B cell (primary cell): ENCODE measurements at regions not wholly inside any gene's neighbourhood (a gene's known extent, or its start where the extent isn't known, plus 50 kb on each side); places are given as distances from the start of the nearest gene placed in this dataset.

ENCODE experiments used
- ATAC-seq: fragments of 200-7000 bp; cut with Tn5 transposase; one replicate; pipeline ENCODE4 v1.10.0; 2021; ENCODE audit warnings: low read depth, mild to moderate bottlenecking, moderate number of reproducible peaks, moderate library complexity
- CTCF ChIA-PET: fragments of 350-600 bp; sonication (Branson Sonifier 250); formaldehyde crosslinking; loops from one replicate; lab custom pipeline; 2021; ENCODE audit warnings: antibody characterized with exemption, inconsistent platforms; lab: Charles Lee
- POLR2A ChIA-PET: fragments of 350-600 bp; sonication (Branson Sonifier 250); formaldehyde crosslinking; loops from one replicate; lab custom pipeline; 2021; ENCODE audit warnings: antibody characterized with exemption; lab: Charles Lee
- DNase-seq: peaks from one replicate; pipeline ENCODE4 v3.0.0; 2013
- H2AFZ ChIP-seq: 2 replicates; pipeline ENCODE4 v1.6.1; 2012; ENCODE audit warnings: mild to moderate bottlenecking, low read depth, low read length; ENCODE audit not compliant: insufficient read depth, poor library complexity, severe bottlenecking
- H3K27ac ChIP-seq, 2 donors: 1 replicate in 1 of 2; 2 replicates in 1 of 2; pipeline ENCODE4 v1.5.1; 2012 to 2013; ENCODE audit warnings: low read length in 2 of 2, mild to moderate bottlenecking in 2 of 2, moderate library complexity in 1 of 2
- H3K27me3 ChIP-seq, 4 experiments: fragments of 200-600 bp in 1 of 4; sonication (generic) in 1 of 4; replicated peaks in 1 of 4; 1 replicate in 2 of 4; 2 replicates in 2 of 4; pipeline versions ENCODE4 v1.6.1 to v1.7.0; 2013 to 2016; ENCODE audit warnings: low read length in 3 of 4, mild to moderate bottlenecking in 2 of 4, mixed read lengths in 1 of 4, moderate library complexity in 1 of 4; ENCODE audit not compliant: insufficient read depth in 4 of 4, control insufficient read depth in 3 of 4; ENCODE audit errors: control extremely low read depth in 1 of 4
- H3K36me3 ChIP-seq, 2 experiments: replicated peaks in 1 of 2; 1 replicate in 1 of 2; 2 replicates in 1 of 2; pipeline versions ENCODE4 v1.6.1 to v1.7.1; 2013; ENCODE audit warnings: low read length in 1 of 2; ENCODE audit not compliant: insufficient read depth in 2 of 2, control insufficient read depth in 1 of 2; ENCODE audit errors: control extremely low read depth in 1 of 2, extremely low read depth in 1 of 2
- H3K4me1 ChIP-seq, 2 donors: fragments of 200-600 bp in 1 of 2; sonication (generic) in 1 of 2; 1 replicate in 1 of 2; 2 replicates in 1 of 2; pipeline versions ENCODE4 v1.5.1 to v1.6.1; 2013 to 2017; ENCODE audit warnings: low read length in 2 of 2; ENCODE audit not compliant: control insufficient read depth in 2 of 2, insufficient read depth in 2 of 2
- H3K4me2 ChIP-seq: replicated peaks from 2 replicates; pipeline ENCODE3; 2012; ENCODE audit warnings: mild to moderate bottlenecking, low read depth, low read length; ENCODE audit not compliant: poor library complexity, severe bottlenecking
- H3K4me3 ChIP-seq, 5 experiments: fragments of 200-600 bp in 1 of 5; sonication (generic) in 1 of 5; 1 replicate in 3 of 5; 2 replicates in 2 of 5; pipeline versions ENCODE4 v1.5.1 to v1.7.0; 2011 to 2016; ENCODE audit warnings: low read length in 4 of 5, mild to moderate bottlenecking in 4 of 5, low read depth in 2 of 5, control low read depth in 1 of 5, moderate library complexity in 1 of 5; ENCODE audit not compliant: insufficient read depth in 1 of 5; ENCODE audit errors: control extremely low read depth in 1 of 5, extremely low read depth in 1 of 5
- H3K79me2 ChIP-seq: fragments of 200-600 bp; sonication (generic); one replicate; pipeline ENCODE4 v1.6.0; 2016; ENCODE audit warnings: low read length; ENCODE audit not compliant: control insufficient read depth, insufficient read depth
- H3K9ac ChIP-seq: fragments of 200-600 bp; sonication (generic); 2 replicates; pipeline ENCODE4 v1.6.1; 2017; ENCODE audit warnings: mild to moderate bottlenecking, low read length, moderate library complexity
- H3K9me3 ChIP-seq, 3 donors: one replicate each; pipeline versions ENCODE4 v1.6.1 to v1.7.1; 2013; ENCODE audit warnings: low read length in 2 of 3; ENCODE audit not compliant: control insufficient read depth in 2 of 3, insufficient read depth in 1 of 3; ENCODE audit errors: control extremely low read depth in 1 of 3
- H4K20me1 ChIP-seq: 2 replicates; pipeline ENCODE4 v1.6.0; 2012; ENCODE audit warnings: mild to moderate bottlenecking, low read length; ENCODE audit not compliant: insufficient read depth, control insufficient read depth, poor library complexity, severe bottlenecking
- H3K27ac Mint-ChIP-seq: one replicate; pipeline ENCODE4 v1.8.0; 2021; ENCODE audit warnings: mixed read lengths
- H3K27me3 Mint-ChIP-seq: one replicate; pipeline ENCODE4 v1.8.0; 2021; ENCODE audit warnings: mixed read lengths
- H3K4me1 Mint-ChIP-seq: one replicate; pipeline ENCODE4 v1.8.0; 2021; ENCODE audit warnings: mixed read lengths
- H3K4me3 Mint-ChIP-seq: one replicate; pipeline ENCODE4 v1.8.0; 2021; ENCODE audit warnings: mixed read lengths
- H3K9me3 Mint-ChIP-seq: one replicate; pipeline ENCODE4 v1.8.0; 2022; ENCODE audit warnings: mixed read lengths; ENCODE audit not compliant: insufficient read depth
- CTCF ChIP-seq: fragments of 200-600 bp; IDR thresholded peaks from one replicate; pipeline ENCODE4 v1.8.0; 2022; ENCODE audit warnings: antibody characterized with exemption, mild to moderate bottlenecking
- EZH2 ChIP-seq: IDR thresholded peaks from 2 replicates; pipeline ENCODE4 v1.6.1; 2012; ENCODE audit warnings: borderline replicate concordance, low read depth, mild to moderate bottlenecking, moderate library complexity, low read length; ENCODE audit not compliant: insufficient read depth, poor library complexity, severe bottlenecking
- WGBS: methylation state at CpG from one replicate; pipeline ENCODE4 v1.1.5; 2013; ENCODE audit warnings: missing lambda C conversion rate; ENCODE audit not compliant: insufficient coverage; 5-methylcytosine and 5-hydroxymethylcytosine counted together
- intact Hi-C: fragments of 100-400 bp; cut with micrococcal nuclease; formaldehyde crosslinking; loops from one replicate; pipeline ENCODE4 v1.10.0; 2022

- H4K20me1 ChIP-seq: no peaks in the 10 kb centered on the region
- no peak overlapping the region for H3K4me3 Mint-ChIP-seq
- no peak overlapping the region for H3K27ac ChIP-seq
- H3K36me3 ChIP-seq: no peaks in the 10 kb centered on the region
- no peaks in the 10 kb centered on the region for H3K27me3 Mint-ChIP-seq
- CTCF ChIA-PET: no interaction called here
- H3K79me2 ChIP-seq: no peaks in the 10 kb centered on the region
- intact Hi-C loops: no loop called here
- H3K9me3 Mint-ChIP-seq: no peaks in the 10 kb centered on the region
- no peaks in the 10 kb centered on the region for H3K9me3 ChIP-seq
- ATAC-seq: no peak
- no peaks in the 10 kb centered on the region for H3K4me1 Mint-ChIP-seq
- TF ChIP-seq EZH2 (no peak), CTCF (no peak)
- H3K27ac Mint-ChIP-seq: no peak overlapping the region
- no peak overlapping the region for H2AFZ ChIP-seq
- DNase-seq: no peak
- no peak overlapping the region for H3K4me3 ChIP-seq
- no peak overlapping the region for H3K4me2 ChIP-seq
- no peaks in the 10 kb centered on the region for H3K4me1 ChIP-seq
- no peak overlapping the region for H3K9ac ChIP-seq
- POLR2A ChIA-PET: no interaction called here
- no peaks in the 10 kb centered on the region for H3K27me3 ChIP-seq
Measured at GRCh38 chr18:71249791-71250190, 960.9 kb downstream of the SOCS6 start.

GRCh38 chr18:71242981-71243380 lies 954.1 kb downstream of the SOCS6 start:
- Mint-ChIP-seq H3K27me3 (no peaks in the 10 kb centered on the region), H3K4me3 (no peak overlapping the region), H3K4me1 (no peaks in the 10 kb centered on the region), H3K9me3 (peaks cover 3% of the 10 kb centered on the region), H3K27ac (no peak overlapping the region)
- Histone ChIP-seq H3K79me2 (no peaks in the 10 kb centered on the region), H3K27ac (no peak overlapping the region), H2AFZ (no peak overlapping the region), H3K4me1 (no peaks in the 10 kb centered on the region), H3K9me3 (no peaks in the 10 kb centered on the region), H3K4me3 (no peak overlapping the region), H4K20me1 (no peaks in the 10 kb centered on the region), H3K36me3 (no peaks in the 10 kb centered on the region), H3K9ac (no peak overlapping the region), H3K4me2 (no peak overlapping the region), H3K27me3 (no peaks in the 10 kb centered on the region)
- TF ChIP-seq CTCF: no peak
- TF ChIP-seq EZH2: no peak
- ChIA-PET POLR2A (no interaction called here), CTCF (no interaction called here)
- intact Hi-C loops: no loop called here
- no peak for DNase-seq
- 100% methylated on average over 2 of the region's 5 CpGs for WGBS
- ATAC-seq: no peak
